Stimulated activated naive CD8-positive, alpha-beta T cell treated with anti-CD3 and anti-CD28 coated beads, Interleukin-15, Interleukin-2, amounts not matched to agents 100 U/mL and 50 U/mL, for 24 hours (primary cell): ENCODE measurements at regions not wholly inside any gene's neighbourhood (a gene's known extent, or its start where the extent isn't known, plus 50 kb on each side); places are given as distances from the start of the nearest gene placed in this dataset.
A peak's percentile ranks its signal among the peaks of the same experiment; 100 is the strongest.
"Not testable (repeated sequence)": the region's sequence is repeated elsewhere in the genome, so short reads cannot be mapped to it uniquely, and the experiment has no call there.

Experiments
- ATAC-seq: fragments of 150-1000 bp; cut with Tn5 transposase; one replicate; pipeline ENCODE4 v1.10.0; 2021
- DNase-seq: peaks from one replicate; pipeline ENCODE4 v3.0.0; 2021

- DNase-seq: peak; percentile 6
These were observed 218.9 kb upstream of the EDNRB start for GRCh38 chr13:78137404-78138142.

GRCh38 chr13:78136966-78137365, 218.3 kb upstream of the EDNRB start:
- ATAC-seq (no peak), DNase-seq (no peak)

More at GRCh38 chr13:78137404-78138142, 218.9 kb upstream of the EDNRB start:
- ATAC-seq: peak; percentile 61

GRCh38 chr13:78133511-78133910, 214.9 kb upstream of the EDNRB start:
- DNase-seq (no peak), ATAC-seq (no peak)

- ATAC-seq: no peak
These were observed 213.2 kb upstream of the EDNRB start for GRCh38 chr13:78131811-78132210.

GRCh38 chr13:78131346-78131745, 212.7 kb upstream of the EDNRB start:
- no peak for ATAC-seq
- DNase-seq: no peak

More at GRCh38 chr13:78131811-78132210, 213.2 kb upstream of the EDNRB start:
- DNase-seq: no peak

- ATAC-seq: no peak
These were observed 211.2 kb upstream of the EDNRB start for GRCh38 chr13:78129823-78130222.

GRCh38 chr13:78129359-78129758, 210.7 kb upstream of the EDNRB start:
- no peak for DNase-seq
- no peak for ATAC-seq

More at GRCh38 chr13:78129823-78130222, 211.2 kb upstream of the EDNRB start:
- DNase-seq: no peak

- ATAC-seq: no peak
- DNase-seq: peak; percentile 36
These were observed 203.1 kb upstream of the EDNRB start for GRCh38 chr13:78121459-78122348.

GRCh38 chr13:78121001-78121400, 202.4 kb upstream of the EDNRB start:
- DNase-seq (no peak), ATAC-seq (no peak)

- DNase-seq, ATAC-seq: not testable (repeated sequence)
These were observed 201.5 kb upstream of the EDNRB start for GRCh38 chr13:78120144-78120543.

GRCh38 chr13:78117070-78117469, 198.4 kb upstream of the EDNRB start:
- not testable (repeated sequence) for DNase-seq, ATAC-seq

GRCh38 chr13:78105656-78106055, 187.0 kb upstream of the EDNRB start:
- ATAC-seq (no peak), DNase-seq (no peak)

GRCh38 chr13:78103936-78104335, 185.3 kb upstream of the EDNRB start:
- DNase-seq (no peak), ATAC-seq (no peak)

- ATAC-seq (no peak), DNase-seq (no peak)
These were observed 184.1 kb upstream of the EDNRB start for GRCh38 chr13:78102741-78103140.

- DNase-seq: no peak
- no peak for ATAC-seq
These were observed 183.6 kb upstream of the EDNRB start for GRCh38 chr13:78102121-78102677.

GRCh38 chr13:78100486-78100885, 181.9 kb upstream of the EDNRB start:
- no peak for ATAC-seq
- DNase-seq: no peak

- no peak for DNase-seq
- no peak for ATAC-seq
These were observed 179.6 kb upstream of the EDNRB start for GRCh38 chr13:78098249-78098648.

- DNase-seq: no peak
- no peak for ATAC-seq
These were observed 177.6 kb upstream of the EDNRB start for GRCh38 chr13:78096221-78096620.

GRCh38 chr13:78087966-78088678, 169.5 kb upstream of the EDNRB start:
- ATAC-seq: no peak
- DNase-seq: no peak

GRCh38 chr13:78085434-78086225, 167.0 kb upstream of the EDNRB start:
- ATAC-seq (no peak), DNase-seq (no peak)

GRCh38 chr13:78084401-78084800, 165.8 kb upstream of the EDNRB start:
- no peak for ATAC-seq

More at GRCh38 chr13:78084401-78084800, 165.8 kb upstream of the EDNRB start:
- no peak for DNase-seq
